SK-N-SH (cell line): ENCODE measurements at regions not wholly inside any gene's neighbourhood (a gene's known extent, or its start where the extent isn't known, plus 50 kb on each side); places are given as distances from the start of the nearest gene placed in this dataset.

ENCODE experiments used
- CTCF ChIA-PET: fragments of 300-600, 350-600 bp; formaldehyde crosslinking; extraction: SDS; loops from one replicate; lab custom pipeline; 2021; lab: Yijun Ruan, JAX
- POLR2A ChIA-PET: fragments of 350-600 bp; sonication (Branson Sonifier 250); formaldehyde crosslinking; extraction: SDS; loops from one replicate; lab custom pipeline; 2020; ENCODE audit warnings: antibody characterized with exemption, inconsistent platforms; lab: Yijun Ruan, JAX
- DNase-seq: peaks from one replicate; pipeline ENCODE4 v3.0.0; 2012
- H2AFZ ChIP-seq: fragments of 200-600 bp; sonication (generic); 2 replicates; pipeline ENCODE4 v1.8.1; 2016; ENCODE audit warnings: antibody characterized with exemption, mild to moderate bottlenecking, low read depth
- H3F3A ChIP-seq: fragments of 200-600 bp; sonication (generic); replicated peaks from 2 replicates; pipeline ENCODE3; 2016; ENCODE audit warnings: antibody characterized with exemption, mild to moderate bottlenecking; ENCODE audit not compliant: insufficient read depth
- H3K27ac ChIP-seq, 2 experiments: fragments of 200-500 bp in 1 of 2; fragments of 200-600 bp in 1 of 2; sonication (Bioruptor generic) in 1 of 2; sonication (generic), shearing (Covaris generic) in 1 of 2; 2 replicates each; pipeline versions ENCODE4 v1.5.1 to v1.6.1; 2014 to 2016; ENCODE audit warnings: low read depth in 2 of 2, inconsistent platforms in 1 of 2, low read length in 1 of 2, mild to moderate bottlenecking in 1 of 2, mixed read lengths in 1 of 2
- H3K27me3 ChIP-seq: fragments of 200-600 bp; sonication (generic), shearing (Covaris generic); 2 replicates; pipeline ENCODE4 v1.6.1; 2016; ENCODE audit warnings: mixed run types; ENCODE audit not compliant: insufficient read depth
- H3K36me3 ChIP-seq, 2 experiments: fragments of 200-500 bp in 1 of 2; fragments of 200-600 bp in 1 of 2; sonication (Bioruptor generic) in 1 of 2; sonication (generic) in 1 of 2; replicated peaks in 1 of 2; 2 replicates each; pipeline versions ENCODE3 to v1.5.1; 2014 to 2016; ENCODE audit warnings: low read length in 1 of 2, mild to moderate bottlenecking in 1 of 2; ENCODE audit not compliant: insufficient read depth in 2 of 2, control insufficient read depth in 1 of 2
- H3K4me1 ChIP-seq, 2 experiments: fragments of 200-500 bp in 1 of 2; fragments of 200-600 bp in 1 of 2; sonication (Bioruptor generic) in 1 of 2; sonication (generic), shearing (Covaris generic) in 1 of 2; 2 replicates each; pipeline versions ENCODE4 v1.5.1 to v1.6.1; 2014 to 2016; ENCODE audit warnings: low read depth in 1 of 2, low read length in 1 of 2, mixed run types in 1 of 2; ENCODE audit not compliant: insufficient read depth in 2 of 2, control insufficient read depth in 1 of 2
- H3K4me2 ChIP-seq: fragments of 200-600 bp; sonication (generic), shearing (Covaris generic); 2 replicates; pipeline ENCODE4 v1.6.1; 2017; ENCODE audit warnings: mixed run types
- H3K4me3 ChIP-seq, 2 experiments: fragments of 200-500 bp in 1 of 2; fragments of 200-600 bp in 1 of 2; sonication (Bioruptor generic) in 1 of 2; sonication (generic), shearing (Covaris generic) in 1 of 2; 2 replicates each; pipeline versions ENCODE4 v1.5.1 to v1.8.1; 2014 to 2016; ENCODE audit warnings: low read depth in 2 of 2, inconsistent platforms in 1 of 2, low read length in 1 of 2, mild to moderate bottlenecking in 1 of 2, mixed read lengths in 1 of 2, moderate library complexity in 1 of 2
- H3K79me2 ChIP-seq: fragments of 200-600 bp; sonication (generic); 2 replicates; pipeline ENCODE4 v1.8.1; 2017; ENCODE audit warnings: mild to moderate bottlenecking; ENCODE audit not compliant: insufficient read depth
- H3K9ac ChIP-seq: fragments of 200-600 bp; sonication (generic); 2 replicates; pipeline ENCODE4 v1.6.1; 2017; ENCODE audit warnings: mixed run types
- H3K9me2 ChIP-seq: fragments of 200-600 bp; sonication (generic); 2 replicates; pipeline ENCODE4 v1.6.1; 2017; ENCODE audit warnings: mixed run types
- H3K9me3 ChIP-seq: fragments of 200-600 bp; sonication (generic); 2 replicates; pipeline ENCODE4 v1.6.1; 2017; ENCODE audit warnings: mixed run types, mild to moderate bottlenecking, moderate library complexity
- H4K20me1 ChIP-seq: fragments of 200-600 bp; sonication (generic); 2 replicates; pipeline ENCODE4 v1.6.1; 2017; ENCODE audit warnings: mild to moderate bottlenecking, mixed run types; ENCODE audit not compliant: insufficient read depth
- CHD2 ChIP-seq: fragments of 150-350 bp; IDR thresholded peaks from 2 replicates; pipeline ENCODE4 v1.6.1; 2018; ENCODE audit warnings: low read length; ENCODE audit not compliant: partially characterized antibody
- CTCF ChIP-seq: fragments of 200-600 bp; sonication (generic); IDR thresholded peaks from 2 replicates; pipeline ENCODE4 v1.6.1; 2017; ENCODE audit warnings: antibody characterized with exemption, mild to moderate bottlenecking, moderate library complexity
- EP300 ChIP-seq, 2 experiments: IDR thresholded peaks; 2 replicates each; pipeline versions ENCODE4 v1.4.0 to v1.6.1; 2012; ENCODE audit warnings: borderline replicate concordance in 1 of 2, low read depth in 1 of 2, low read length in 1 of 2
- EZH2phosphoT487 ChIP-seq: fragments of 200-600 bp; sonication (generic); IDR thresholded peaks from 2 replicates; pipeline ENCODE4 v1.6.1; 2017; ENCODE audit warnings: low read depth, mixed run types, mild to moderate bottlenecking, antibody characterized with exemption, moderate library complexity, borderline replicate concordance
- FOSL2 ChIP-seq: IDR thresholded peaks from 2 replicates; pipeline ENCODE4 v1.4.0; 2012; ENCODE audit warnings: low read depth, mild to moderate bottlenecking, moderate library complexity, borderline replicate concordance
- FOXJ3 ChIP-seq: sonication (generic); formaldehyde crosslinking; IDR thresholded peaks from 2 replicates; pipeline ENCODE4 v1.5.1; 2020; ENCODE audit warnings: mild to moderate bottlenecking, missing genetic modification reagents
- GATA2 ChIP-seq: sonication (generic); formaldehyde crosslinking; IDR thresholded peaks from 2 replicates; pipeline ENCODE4 v1.5.0; 2020; ENCODE audit warnings: mild to moderate bottlenecking, missing genetic modification reagents
- IRF3 ChIP-seq: fragments of 150-350 bp; IDR thresholded peaks from 2 replicates; pipeline ENCODE4 v1.6.1; 2016; ENCODE audit warnings: mild to moderate bottlenecking, low read depth, low read length
- MAX ChIP-seq: IDR thresholded peaks from 2 replicates; pipeline ENCODE4 v1.4.0; 2012; ENCODE audit warnings: low read depth
- MEF2A ChIP-seq: IDR thresholded peaks from 2 replicates; pipeline ENCODE4 v1.4.0; 2012; ENCODE audit warnings: low read depth, borderline replicate concordance
- NFIC ChIP-seq: IDR thresholded peaks from 2 replicates; pipeline ENCODE4 v1.4.0; 2012; ENCODE audit warnings: borderline replicate concordance
- PBX3 ChIP-seq: IDR thresholded peaks from 2 replicates; pipeline ENCODE4; 2012
- POLR2AphosphoS5 ChIP-seq: IDR thresholded peaks from 2 replicates; pipeline ENCODE4 v1.6.1; 2012; ENCODE audit warnings: low read depth, low read length
- RAD21 ChIP-seq: IDR thresholded peaks from 2 replicates; pipeline ENCODE4 v1.6.1; 2012; ENCODE audit warnings: mild to moderate bottlenecking, low read length
- RCOR1 ChIP-seq: fragments of 150-350 bp; IDR thresholded peaks from 2 replicates; pipeline ENCODE4 v1.6.1; 2017; ENCODE audit warnings: antibody characterized with exemption, low read length
- SMC3 ChIP-seq: IDR thresholded peaks from 2 replicates; pipeline ENCODE4 v1.6.1; 2012; ENCODE audit warnings: low read depth, low read length, improper control_type of control experiment
- TAF1 ChIP-seq: IDR thresholded peaks from 2 replicates; pipeline ENCODE4 v1.6.1; 2012; ENCODE audit warnings: low read depth, mild to moderate bottlenecking, low read length, moderate library complexity, borderline replicate concordance
- USF2 ChIP-seq: fragments of 150-350 bp; IDR thresholded peaks from 2 replicates; pipeline ENCODE4 v1.6.1; 2017; ENCODE audit warnings: antibody characterized with exemption, low read length, low read depth, borderline replicate concordance
- ZBTB33 ChIP-seq: IDR thresholded peaks from 2 replicates; pipeline ENCODE4 v1.4.0; 2012; ENCODE audit warnings: low read depth, borderline replicate concordance
- WGBS: methylation state at CpG from one replicate; pipeline ENCODE4 v1.1.6; 2017; ENCODE audit warnings: low lambda C conversion rate; 5-methylcytosine and 5-hydroxymethylcytosine counted together

- Histone ChIP-seq H3K4me3 (no peak overlapping the region), H3K9ac (no peak overlapping the region), H3K9me2 (no peaks in the 10 kb centered on the region), H2AFZ (no peak overlapping the region), H3K79me2 (no peaks in the 10 kb centered on the region), H4K20me1 (no peaks in the 10 kb centered on the region), H3F3A (no peaks in the 10 kb centered on the region), H3K36me3 (no peaks in the 10 kb centered on the region), H3K27ac (no peak overlapping the region), H3K9me3 (peaks cover 12% of the 10 kb centered on the region), H3K4me2 (no peak overlapping the region)
- WGBS: 29% methylated on average over 5 of the region's 5 CpGs
- no peak for DNase-seq
- CTCF ChIA-PET: interaction anchor here (1.3 kb wide), 2 partner anchors 17 to 75 kb away, joined by 3 read pairs; no protein-coding TSS in a partner anchor
- no peak for TF ChIP-seq IRF3
- TF ChIP-seq MEF2A: no peak
- TF ChIP-seq USF2: no peak
- no peak for TF ChIP-seq RCOR1
- no peak for TF ChIP-seq CHD2
- no peak for TF ChIP-seq RAD21
- TF ChIP-seq EP300 (IDR thresholded peaks at IDR 0.05; ENCODE audit: borderline replicate concordance in 1 of 2, low read depth in 1 of 2, low read length in 1 of 2): no peak
- no peak for TF ChIP-seq NFIC
- TF ChIP-seq FOXJ3 (CRISPR knock-in tag): no peak
- TF ChIP-seq, all 33 proteins: peak for 0
- POLR2A ChIA-PET: no interaction called here
- H3K4me1 ChIP-seq: peaks cover 0 to 17% of the 10 kb centered on the region in 2 experiments; a peak in 1 of 4 replicates
- H3K27me3 ChIP-seq: peaks cover 9% of the 10 kb centered on the region
Measured at GRCh38 chr17:83145358-83145738, 65.9 kb downstream of the METRNL start.

GRCh38 chr17:83145831-83146230, 66.4 kb downstream of the METRNL start:
- Histone ChIP-seq H3K4me1 (peaks cover 0 to 17% of the 10 kb centered on the region in 2 experiments; a peak in 1 of 4 replicates), H3K4me3 (no peak overlapping the region), H3K9me2 (no peaks in the 10 kb centered on the region), H3F3A (no peaks in the 10 kb centered on the region), H3K4me2 (no peak overlapping the region), H3K79me2 (no peaks in the 10 kb centered on the region), H3K27ac (no peak overlapping the region), H3K9ac (no peak overlapping the region), H3K27me3 (peaks cover 9% of the 10 kb centered on the region), H4K20me1 (no peaks in the 10 kb centered on the region), H2AFZ (no peak overlapping the region), H3K36me3 (no peaks in the 10 kb centered on the region), H3K9me3 (peaks cover 12% of the 10 kb centered on the region)
- DNase-seq: no peak
- CTCF ChIA-PET: interaction anchor here (1.3 kb wide), 1 partner anchor 17 kb away, joined by 3 read pairs; no protein-coding TSS in a partner anchor
- WGBS: 72% methylated on average over 7 of the region's 7 CpGs
- POLR2A ChIA-PET: no interaction called here
- no peak for TF ChIP-seq FOSL2
- no peak for TF ChIP-seq EZH2phosphoT487
- TF ChIP-seq PBX3: no peak
- no peak for TF ChIP-seq ZBTB33
- TF ChIP-seq POLR2AphosphoS5: no peak
- no peak for TF ChIP-seq GATA2
- TF ChIP-seq CTCF: no peak
- TF ChIP-seq MAX: no peak
- no peak for TF ChIP-seq SMC3
- no peak for TF ChIP-seq USF2
- TF ChIP-seq TAF1: no peak
- TF ChIP-seq RCOR1: no peak
- no peak for TF ChIP-seq EP300 (IDR thresholded peaks at IDR 0.05; ENCODE audit: borderline replicate concordance in 1 of 2, low read depth in 1 of 2, low read length in 1 of 2)
